ENCODE measurements at regions not wholly inside any gene's neighbourhood (a gene's known extent, or its start where the extent isn't known, plus 50 kb on each side); places are given as distances from the start of the nearest gene placed in this dataset.

DNA sequence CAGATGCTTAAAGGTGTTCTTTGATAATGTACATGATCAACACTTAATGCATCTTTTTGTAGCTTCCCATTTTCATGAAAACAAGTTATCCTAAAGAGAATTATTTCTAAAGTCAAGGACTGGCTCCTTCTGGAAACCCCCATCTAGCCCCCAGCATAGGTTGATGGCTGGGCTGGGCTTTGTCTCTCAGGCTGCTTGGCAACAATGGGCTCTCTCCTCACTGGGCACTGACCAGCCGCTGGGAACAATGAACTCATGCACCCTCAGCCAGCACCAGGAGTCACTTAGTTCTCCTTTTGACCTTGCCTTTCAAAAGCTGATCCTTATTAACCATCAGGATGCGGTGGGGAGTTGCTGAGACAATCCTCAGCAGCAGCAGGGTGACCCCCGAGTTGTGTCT is 293.0 kb upstream of the PLXNA2 start:
- no peak for ATAC-seq (replicated peaks in 1 of 2)
- Mint-ChIP-seq H3K9me3 (no peaks in the 10 kb centered on the region), H3K4me3 (no peak overlapping the region), H3K36me3 (ENCODE audit: insufficient read depth in 2 of 2) (no peaks in the 10 kb centered on the region), H3K27me3 (ENCODE audit: low read depth) (peaks cover 14% of the 10 kb centered on the region), H3K27ac (no peak overlapping the region), H3K4me1 (ENCODE audit: low read depth) (no peaks in the 10 kb centered on the region)
- no peak for DNase-seq

DNA sequence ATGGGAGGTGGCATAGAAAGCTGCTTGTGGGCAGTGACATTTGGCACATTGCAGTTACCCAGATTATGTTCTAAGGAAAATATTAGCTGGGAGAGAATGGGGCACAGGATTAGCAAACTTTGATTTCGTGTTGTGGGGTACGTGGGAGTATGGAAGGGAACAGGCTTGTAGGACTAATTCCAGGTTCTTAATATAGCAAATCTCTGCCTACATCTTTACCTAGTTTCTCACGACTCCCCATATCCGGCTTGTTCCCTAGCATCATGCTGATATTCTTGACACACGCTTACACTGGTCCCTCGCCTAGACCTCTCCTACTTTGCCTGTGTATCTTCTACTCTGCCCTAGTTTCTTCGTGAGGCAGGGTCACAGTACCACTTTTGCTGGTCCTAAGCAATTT is 293.9 kb upstream of the PLXNA2 start:
- H3K4me3 Mint-ChIP-seq = no peak overlapping the region
- H3K9me3 Mint-ChIP-seq = no peaks in the 10 kb centered on the region
- no peak for ATAC-seq (replicated peaks in 1 of 2)

DNA sequence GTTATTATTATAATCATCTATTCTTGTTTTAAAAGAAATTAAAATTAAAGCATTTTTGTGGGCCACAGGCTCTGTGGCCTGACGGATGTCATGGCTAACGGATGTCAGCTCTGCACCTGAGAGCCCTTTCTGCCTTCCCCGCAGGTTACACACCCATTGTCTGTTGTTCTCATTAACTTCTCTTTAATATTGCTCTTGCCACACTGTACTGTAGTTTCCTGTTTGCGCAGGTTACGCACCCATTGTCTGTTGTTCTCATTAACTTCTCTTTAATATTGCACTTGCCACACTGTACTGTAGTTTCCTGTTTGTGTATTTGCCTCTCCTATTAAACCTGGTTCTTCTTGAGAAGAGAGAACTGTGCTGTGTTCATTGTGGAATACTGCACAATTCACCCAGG is 294.4 kb upstream of the PLXNA2 start:
- ATAC-seq (replicated peaks in 1 of 2) (no peak), DNase-seq (no peak)
- H3K27me3 Mint-ChIP-seq (ENCODE audit: low read depth) = peaks cover 17% of the 10 kb centered on the region
- H3K27ac Mint-ChIP-seq = no peak overlapping the region
- H3K4me3 Mint-ChIP-seq = no peak overlapping the region
- no peaks in the 10 kb centered on the region for H3K36me3 Mint-ChIP-seq (ENCODE audit: insufficient read depth in 2 of 2)
- no peaks in the 10 kb centered on the region for H3K9me3 Mint-ChIP-seq
- no peaks in the 10 kb centered on the region for H3K4me1 Mint-ChIP-seq (ENCODE audit: low read depth)

More for the DNA sequence above, 293.9 kb upstream of the PLXNA2 start:
- no peak overlapping the region for H3K27ac Mint-ChIP-seq
- peaks cover 14% of the 10 kb centered on the region for H3K27me3 Mint-ChIP-seq (ENCODE audit: low read depth)
- no peaks in the 10 kb centered on the region for H3K4me1 Mint-ChIP-seq (ENCODE audit: low read depth)
- H3K36me3 Mint-ChIP-seq (ENCODE audit: insufficient read depth in 2 of 2) = no peaks in the 10 kb centered on the region
- no peak for DNase-seq

DNA sequence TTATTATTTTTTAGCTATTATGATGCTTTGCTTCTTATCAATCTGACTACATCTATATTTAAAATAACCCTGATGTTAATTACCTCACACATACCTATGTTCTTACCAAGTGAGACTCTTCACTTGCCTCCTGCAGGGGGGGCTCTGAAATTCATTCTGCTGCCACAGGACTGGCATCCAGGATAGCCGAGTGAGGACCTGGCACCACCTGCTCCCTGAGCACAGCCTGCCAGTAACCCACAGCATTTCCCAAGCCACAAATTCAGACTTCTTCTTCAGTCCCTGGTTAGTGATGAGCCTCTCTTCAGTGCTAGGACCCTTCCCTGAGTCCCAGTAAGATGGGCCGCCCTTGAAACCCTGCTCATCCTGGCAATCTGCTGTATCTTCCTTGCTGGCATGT is 296.5 kb upstream of the PLXNA2 start:
- no peak overlapping the region for H3K27ac Mint-ChIP-seq
- ATAC-seq (replicated peaks in 1 of 2) (no peak), DNase-seq (no peak)
- H3K36me3 Mint-ChIP-seq (ENCODE audit: insufficient read depth in 2 of 2) = no peaks in the 10 kb centered on the region
- H3K27me3 Mint-ChIP-seq (ENCODE audit: low read depth) = peaks cover 22% of the 10 kb centered on the region
- no peak overlapping the region for H3K4me3 Mint-ChIP-seq
- peaks cover 0 to 3% of the 10 kb centered on the region in 2 donors for H3K9me3 Mint-ChIP-seq
- H3K4me1 Mint-ChIP-seq (ENCODE audit: low read depth) = no peaks in the 10 kb centered on the region

DNA sequence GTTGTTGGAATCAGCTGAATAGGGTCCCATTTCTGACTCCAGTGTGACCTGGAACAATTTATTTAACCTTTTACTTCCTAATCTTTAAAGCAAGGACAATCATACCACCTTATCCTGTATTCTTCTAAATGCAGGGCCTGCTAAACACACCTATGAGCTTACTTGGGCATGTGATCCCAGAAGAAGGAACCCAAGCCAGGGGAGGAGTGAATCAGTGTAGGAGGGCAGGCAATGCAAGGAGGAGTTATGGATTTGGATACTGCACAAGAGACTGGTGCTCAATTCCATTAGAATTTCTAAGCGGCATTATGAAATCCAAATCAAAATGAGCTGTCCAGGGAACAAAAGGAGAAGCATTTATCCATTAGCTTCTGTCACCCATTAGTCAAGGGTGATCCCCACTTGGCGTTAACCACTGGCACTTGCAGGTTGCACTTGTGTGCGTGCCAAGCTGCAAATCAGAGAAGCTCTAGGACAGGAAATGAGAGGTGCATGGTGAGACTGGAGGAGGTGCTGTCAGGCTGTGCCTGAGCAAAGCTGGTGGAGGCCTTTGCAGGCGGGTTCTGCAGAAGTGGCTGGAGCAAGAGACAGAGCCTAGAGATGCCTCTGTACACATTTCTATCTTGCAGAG is 297.2 kb upstream of the PLXNA2 start:
- Mint-ChIP-seq H3K4me3 (no peak overlapping the region), H3K27me3 (ENCODE audit: low read depth) (peaks cover 17% of the 10 kb centered on the region), H3K27ac (no peak overlapping the region), H3K9me3 (peaks cover 0 to 3% of the 10 kb centered on the region in 2 donors), H3K4me1 (ENCODE audit: low read depth) (no peaks in the 10 kb centered on the region), H3K36me3 (ENCODE audit: insufficient read depth in 2 of 2) (no peaks in the 10 kb centered on the region)
- DNase-seq (no peak), ATAC-seq (replicated peaks in 1 of 2) (peak in 1 of 2 donors; percentile 38)

DNA sequence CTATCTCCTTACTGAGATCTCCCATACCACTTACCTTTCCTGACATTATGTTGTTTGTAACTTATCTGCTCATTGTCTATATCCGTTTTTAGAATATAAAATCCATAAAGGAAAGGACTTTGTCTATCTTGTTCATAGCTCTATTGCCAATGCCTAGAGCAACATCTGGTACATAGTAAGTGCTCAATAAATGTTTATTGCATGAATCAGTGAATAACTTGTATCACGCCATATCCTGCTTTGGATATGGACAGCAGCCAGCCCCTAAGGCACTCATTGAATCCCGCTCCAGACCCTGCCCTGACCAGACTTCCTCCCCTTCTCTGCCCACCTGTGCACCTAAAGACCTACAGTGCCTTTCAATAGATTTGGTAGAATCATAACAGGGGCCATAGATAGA is 298.1 kb upstream of the PLXNA2 start:
- ATAC-seq (replicated peaks in 1 of 2) (no peak), DNase-seq (no peak)
- Mint-ChIP-seq H3K27ac (no peak overlapping the region), H3K27me3 (ENCODE audit: low read depth) (peaks cover 13% of the 10 kb centered on the region), H3K4me1 (ENCODE audit: low read depth) (no peaks in the 10 kb centered on the region), H3K36me3 (ENCODE audit: insufficient read depth in 2 of 2) (no peaks in the 10 kb centered on the region), H3K4me3 (no peak overlapping the region), H3K9me3 (peaks cover 0 to 3% of the 10 kb centered on the region in 2 donors)

DNA sequence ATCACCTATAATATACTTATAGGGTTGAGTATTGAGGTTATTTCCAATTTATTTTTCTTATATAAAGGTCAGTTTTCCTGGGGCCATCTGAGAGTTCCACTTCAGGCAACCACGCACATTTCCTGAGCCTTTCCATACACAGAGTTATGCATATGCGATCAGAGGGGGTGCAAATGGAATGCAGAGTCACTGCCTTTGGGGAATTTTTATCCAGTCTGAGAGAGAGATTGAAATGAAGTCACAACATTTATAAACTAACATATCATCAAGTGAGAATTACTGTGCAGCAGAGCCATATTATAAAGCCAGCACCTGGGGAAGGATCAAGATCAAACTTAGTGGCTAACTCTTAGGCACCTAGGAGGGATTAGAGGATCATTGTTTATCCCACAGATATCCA is 299.9 kb upstream of the PLXNA2 start:
- no peak for ATAC-seq (replicated peaks in 1 of 2)
- Mint-ChIP-seq H3K9me3 (peaks cover 0 to 3% of the 10 kb centered on the region in 2 donors), H3K4me1 (ENCODE audit: low read depth) (no peaks in the 10 kb centered on the region), H3K4me3 (no peak overlapping the region), H3K27ac (no peak overlapping the region), H3K36me3 (ENCODE audit: insufficient read depth in 2 of 2) (no peaks in the 10 kb centered on the region), H3K27me3 (ENCODE audit: low read depth) (peaks cover 13% of the 10 kb centered on the region)
- DNase-seq = no peak

DNA sequence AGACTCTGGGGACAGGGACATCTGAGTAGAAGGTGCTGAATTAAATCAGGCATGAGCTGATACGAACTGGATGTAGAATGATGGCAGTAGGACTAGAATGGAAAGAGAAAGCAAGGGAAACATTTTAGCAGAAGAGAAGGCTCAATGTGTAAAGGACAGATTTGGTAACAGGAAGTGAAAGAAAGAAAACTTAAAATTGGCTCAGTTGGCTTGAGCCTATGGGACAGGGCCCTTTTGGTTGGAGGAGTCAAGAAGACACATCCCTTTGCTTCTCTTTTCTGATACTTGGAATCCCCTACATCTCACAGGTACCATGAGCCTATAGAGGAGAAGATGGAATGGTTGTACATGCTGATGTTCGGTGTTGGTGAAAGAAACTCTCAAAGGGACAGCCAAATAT is 300.6 kb upstream of the PLXNA2 start:
- no peak overlapping the region for H3K4me3 Mint-ChIP-seq

DNA sequence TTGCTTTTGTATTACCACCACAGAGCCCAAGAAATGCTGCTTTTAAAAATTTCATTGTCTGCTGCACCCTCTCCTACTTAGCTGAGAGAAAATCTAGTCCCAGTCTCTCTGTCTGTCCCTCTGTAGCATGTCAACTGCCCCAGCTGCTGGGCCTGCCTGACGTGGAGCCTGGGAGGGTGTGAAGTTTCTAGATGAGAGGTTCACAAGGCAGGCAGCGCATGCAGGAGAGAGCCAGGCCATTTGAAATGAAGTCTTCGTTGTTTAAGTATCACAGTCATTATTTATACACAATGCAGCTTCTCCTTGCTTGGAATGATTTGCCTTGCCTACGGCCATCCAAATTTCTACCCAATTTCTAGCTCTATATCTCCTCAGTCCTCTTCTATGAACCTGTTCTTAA is 306.8 kb upstream of the PLXNA2 start:
- no peak overlapping the region for H3K4me3 Mint-ChIP-seq
- no peaks in the 10 kb centered on the region for H3K9me3 Mint-ChIP-seq
- peaks cover 10% of the 10 kb centered on the region for H3K27me3 Mint-ChIP-seq (ENCODE audit: low read depth)
- no peaks in the 10 kb centered on the region for H3K4me1 Mint-ChIP-seq (ENCODE audit: low read depth)
- no peak overlapping the region for H3K27ac Mint-ChIP-seq
- no peaks in the 10 kb centered on the region for H3K36me3 Mint-ChIP-seq (ENCODE audit: insufficient read depth in 2 of 2)
- no peak for ATAC-seq (replicated peaks in 1 of 2)
- DNase-seq = no peak

More for the DNA sequence above, 300.6 kb upstream of the PLXNA2 start:
- H3K27ac Mint-ChIP-seq = no peak overlapping the region
- ATAC-seq (replicated peaks in 1 of 2) = no peak
- peaks cover 0 to 3% of the 10 kb centered on the region in 2 donors for H3K9me3 Mint-ChIP-seq
- H3K36me3 Mint-ChIP-seq (ENCODE audit: insufficient read depth in 2 of 2) = no peaks in the 10 kb centered on the region
- H3K4me1 Mint-ChIP-seq (ENCODE audit: low read depth) = no peaks in the 10 kb centered on the region
- peaks cover 13% of the 10 kb centered on the region for H3K27me3 Mint-ChIP-seq (ENCODE audit: low read depth)
- no peak for DNase-seq

DNA sequence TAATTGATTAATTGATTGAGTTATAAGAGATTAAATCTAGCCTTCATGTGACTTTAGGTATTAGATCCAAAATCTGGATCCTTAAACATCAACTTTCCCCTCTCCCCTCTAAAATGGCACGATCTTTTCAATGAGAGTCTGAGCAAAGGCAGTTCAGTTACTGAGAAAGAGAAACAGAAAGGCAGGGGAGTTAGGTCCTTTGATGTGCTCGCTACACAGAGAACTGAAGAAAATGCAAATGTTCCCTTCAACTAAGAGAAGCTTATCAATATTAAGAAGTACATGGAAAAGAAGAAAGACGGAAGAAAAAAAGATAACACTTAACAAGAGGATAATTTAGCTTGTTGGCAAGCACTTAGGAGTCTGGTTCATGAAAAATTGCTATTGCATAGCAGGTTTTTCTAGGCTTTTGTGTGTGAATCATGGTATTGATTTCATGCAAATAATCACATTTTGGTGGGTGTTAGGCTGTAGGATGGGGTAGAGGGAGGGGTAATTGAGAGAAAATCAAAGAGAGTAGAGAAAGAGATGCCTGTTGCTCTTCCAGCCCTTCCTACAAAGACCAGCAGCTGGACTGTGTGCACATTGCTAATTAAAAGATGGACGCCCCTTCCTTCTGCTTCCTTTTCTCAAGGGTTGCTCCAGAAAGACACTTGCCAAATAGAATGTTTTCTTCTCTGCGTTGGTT is 307.6 kb upstream of the PLXNA2 start:
- Mint-ChIP-seq H3K27ac (no peak overlapping the region), H3K9me3 (no peaks in the 10 kb centered on the region), H3K4me1 (ENCODE audit: low read depth) (no peaks in the 10 kb centered on the region), H3K27me3 (ENCODE audit: low read depth) (peaks cover 10% of the 10 kb centered on the region), H3K36me3 (ENCODE audit: insufficient read depth in 2 of 2) (no peaks in the 10 kb centered on the region), H3K4me3 (no peak overlapping the region)
- ATAC-seq (replicated peaks in 1 of 2) (no peak), DNase-seq (no peak)

DNA sequence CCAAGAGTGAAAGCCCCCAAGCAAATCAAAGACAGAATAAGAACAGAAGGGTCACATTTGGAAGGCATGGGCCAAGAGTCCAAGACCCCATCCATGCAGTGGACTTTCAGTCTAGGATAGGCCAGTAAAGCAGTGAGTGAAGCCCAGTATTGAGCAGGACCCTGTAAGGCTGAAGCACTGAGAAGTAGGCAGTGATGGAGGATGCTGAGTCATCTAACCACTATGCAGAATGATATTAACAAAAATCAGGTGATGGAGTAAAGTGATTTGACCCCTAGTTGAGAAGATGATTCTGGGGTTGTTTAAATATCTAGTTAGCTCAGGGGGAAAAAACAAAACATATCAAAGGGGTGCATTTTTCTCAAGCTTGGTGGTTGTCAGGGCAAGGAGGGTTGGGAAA is 308.7 kb upstream of the PLXNA2 start:
- Mint-ChIP-seq H3K36me3 (ENCODE audit: insufficient read depth in 2 of 2) (no peaks in the 10 kb centered on the region), H3K27me3 (ENCODE audit: low read depth) (peaks cover 10% of the 10 kb centered on the region), H3K9me3 (no peaks in the 10 kb centered on the region), H3K4me1 (ENCODE audit: low read depth) (no peaks in the 10 kb centered on the region), H3K4me3 (no peak overlapping the region), H3K27ac (no peak overlapping the region)
- ATAC-seq (replicated peaks in 1 of 2) = no peak
- DNase-seq = no peak

DNA sequence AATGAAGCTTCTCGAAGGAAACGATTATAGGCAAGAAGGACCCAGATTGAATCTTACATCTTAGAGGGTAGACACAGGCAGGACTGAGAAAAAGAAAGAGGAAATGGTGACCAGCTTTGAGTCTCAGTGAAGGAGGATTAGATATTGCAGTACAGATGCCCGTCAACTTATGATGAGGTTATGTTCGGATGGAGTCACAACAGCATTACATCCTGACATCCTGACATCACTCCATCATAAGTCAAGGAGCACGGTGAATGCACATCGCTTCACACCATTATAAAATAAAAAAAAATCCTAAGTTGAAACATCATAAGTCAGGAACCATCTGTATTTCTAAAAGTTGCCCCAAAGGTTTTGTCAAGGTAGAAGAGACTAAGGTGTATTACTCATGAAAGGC is 312.3 kb upstream of the PLXNA2 start:
- no peaks in the 10 kb centered on the region for H3K36me3 Mint-ChIP-seq (ENCODE audit: insufficient read depth in 2 of 2)
- H3K27me3 Mint-ChIP-seq (ENCODE audit: low read depth) = peaks cover 9% of the 10 kb centered on the region
- no peaks in the 10 kb centered on the region for H3K4me1 Mint-ChIP-seq (ENCODE audit: low read depth)
- no peak overlapping the region for H3K4me3 Mint-ChIP-seq
- DNase-seq (no peak), ATAC-seq (replicated peaks in 1 of 2) (no peak)
- H3K27ac Mint-ChIP-seq = no peak overlapping the region
- H3K9me3 Mint-ChIP-seq = no peaks in the 10 kb centered on the region

DNA sequence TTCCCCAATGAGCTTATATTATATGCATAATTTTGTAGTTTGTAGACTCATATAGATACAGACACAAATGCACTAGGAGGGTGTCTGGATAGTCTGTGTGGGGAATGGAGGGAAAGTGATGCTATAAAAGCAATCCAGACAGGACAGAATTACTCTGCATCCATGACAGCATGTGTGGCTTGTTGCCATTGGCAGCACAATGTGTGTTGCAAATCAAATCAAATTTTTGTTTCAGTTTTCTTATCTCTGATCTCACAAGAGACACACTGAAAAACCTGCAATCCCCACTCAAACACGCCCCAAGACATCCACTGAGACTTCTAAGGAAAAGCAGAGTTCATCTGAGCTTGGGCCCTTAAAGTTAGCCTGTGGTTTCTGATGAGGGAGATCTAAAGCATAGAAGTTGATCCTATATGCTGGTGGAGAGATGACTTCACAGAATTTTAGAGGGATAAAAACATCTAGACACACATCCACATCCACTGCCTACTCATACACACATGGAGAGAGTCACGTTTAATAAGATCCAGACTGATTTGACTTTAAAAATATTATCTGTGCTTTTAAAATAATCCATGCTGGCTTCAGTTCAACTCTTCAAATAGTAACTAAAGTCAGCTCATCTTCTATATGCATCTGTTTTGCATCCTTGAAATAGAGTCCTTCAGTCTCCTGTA is 313.0 kb upstream of the PLXNA2 start:
- DNase-seq = no peak
- Mint-ChIP-seq H3K4me3 (no peak overlapping the region), H3K27me3 (ENCODE audit: low read depth) (peaks cover 2% of the 10 kb centered on the region), H3K36me3 (ENCODE audit: insufficient read depth in 2 of 2) (no peaks in the 10 kb centered on the region), H3K27ac (no peak overlapping the region), H3K9me3 (no peaks in the 10 kb centered on the region), H3K4me1 (ENCODE audit: low read depth) (no peaks in the 10 kb centered on the region)
- no peak for ATAC-seq (replicated peaks in 1 of 2)

Measured in activated T-cell treated with anti-CD3 and anti-CD28 coated beads, Interleukin-2, amount 50 U/mL, for 72 hours (primary cell).